ENCODE measurements at regions not wholly inside any gene's neighbourhood (a gene's known extent, or its start where the extent isn't known, plus 50 kb on each side); places are given as distances from the start of the nearest gene placed in this dataset.

- intact Hi-C loops (cut with DNase I, micrococcal nuclease) = no loop called here
- no peak for TF ChIP-seq CTCF (IDR thresholded peaks at IDR 0.05)
- DNase-seq = no peak
- ATAC-seq = no peak
- no peak overlapping the region for H3K4me3 ChIP-seq
- H3K36me3 ChIP-seq (ENCODE audit: low read depth) = no peaks in the 10 kb centered on the region
- H3K4me1 ChIP-seq (ENCODE audit: low read depth) = no peaks in the 10 kb centered on the region
- H3K9me3 ChIP-seq = peaks cover 12% of the 10 kb centered on the region
These were observed 224.0 kb downstream of the COG6 start for GRCh38 chr13:39879286-39880035.

DNA sequence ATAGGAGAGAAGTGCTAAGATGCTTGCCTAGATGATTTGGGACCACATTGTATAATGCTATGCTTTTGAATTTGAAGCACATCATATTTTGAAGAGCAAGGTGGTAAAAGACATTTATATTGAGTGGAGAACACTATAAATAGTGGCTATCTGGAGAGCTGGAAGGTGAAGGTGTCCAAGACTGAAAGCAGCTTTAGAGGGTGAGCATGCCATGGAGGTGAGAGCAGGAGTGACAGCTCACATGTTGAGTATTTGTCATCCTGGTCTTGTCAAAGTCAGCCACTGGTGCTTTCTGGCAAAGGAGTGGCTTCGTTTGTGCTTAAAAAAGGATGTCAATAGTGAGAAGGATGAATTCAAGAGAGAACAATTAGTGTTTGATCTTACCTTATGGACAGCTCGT lies 225.9 kb downstream of the COG6 start:
- Histone ChIP-seq H3K4me3 (no peak overlapping the region), H3K36me3 (ENCODE audit: low read depth) (no peaks in the 10 kb centered on the region), H3K9me3 (peaks cover 12% of the 10 kb centered on the region), H3K4me1 (ENCODE audit: low read depth) (no peaks in the 10 kb centered on the region)
- no peak for DNase-seq
- ATAC-seq = no peak
- no peak for TF ChIP-seq CTCF (IDR thresholded peaks at IDR 0.05)
- intact Hi-C loops (cut with DNase I, micrococcal nuclease) = no loop called here

DNA sequence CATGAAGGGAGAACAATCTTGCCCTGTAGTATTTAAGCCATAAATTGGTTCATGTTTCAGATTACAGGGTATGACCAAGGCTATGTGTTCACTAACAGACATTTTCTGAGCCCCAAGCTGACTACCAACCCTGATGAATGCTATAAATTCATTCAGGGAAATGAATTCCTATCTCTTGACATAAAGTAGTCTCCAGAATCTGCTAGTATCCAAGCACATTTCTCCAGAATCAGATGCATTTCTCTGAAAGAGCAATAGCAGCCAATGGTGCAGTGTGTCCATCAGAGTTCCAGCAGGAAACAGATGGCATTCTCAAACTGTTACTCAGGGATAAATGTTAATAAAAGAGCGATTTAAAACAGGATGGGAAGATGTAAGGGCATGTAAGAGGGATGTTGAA lies 226.4 kb downstream of the COG6 start:
- ATAC-seq = no peak
- no peak overlapping the region for H3K4me3 ChIP-seq
- no peaks in the 10 kb centered on the region for H3K36me3 ChIP-seq (ENCODE audit: low read depth)
- no peak for DNase-seq
- H3K9me3 ChIP-seq = peaks cover 12% of the 10 kb centered on the region
- intact Hi-C loops (cut with DNase I, micrococcal nuclease) = no loop called here
- H3K4me1 ChIP-seq (ENCODE audit: low read depth) = no peaks in the 10 kb centered on the region
- no peak for TF ChIP-seq CTCF (IDR thresholded peaks at IDR 0.05)

GRCh38 chr13:39884166-39884565 lies 228.7 kb downstream of the COG6 start:
- DNase-seq (no peak), ATAC-seq (no peak)
- no peak for TF ChIP-seq CTCF (IDR thresholded peaks at IDR 0.05)
- H3K4me1 ChIP-seq (ENCODE audit: low read depth) = no peaks in the 10 kb centered on the region
- peaks cover 12% of the 10 kb centered on the region for H3K9me3 ChIP-seq
- intact Hi-C loops (cut with DNase I, micrococcal nuclease) = no loop called here
- no peak overlapping the region for H3K4me3 ChIP-seq
- no peaks in the 10 kb centered on the region for H3K36me3 ChIP-seq (ENCODE audit: low read depth)

GRCh38 chr13:39886336-39886735 lies 230.9 kb downstream of the COG6 start:
- intact Hi-C loops (cut with DNase I, micrococcal nuclease) = no loop called here
- ATAC-seq (no peak), DNase-seq (no peak)
- no peak overlapping the region for H3K4me3 ChIP-seq
- H3K9me3 ChIP-seq = peaks cover 12% of the 10 kb centered on the region
- H3K4me1 ChIP-seq (ENCODE audit: low read depth) = no peaks in the 10 kb centered on the region
- H3K36me3 ChIP-seq (ENCODE audit: low read depth) = no peaks in the 10 kb centered on the region
- TF ChIP-seq CTCF (IDR thresholded peaks at IDR 0.05) = no peak

GRCh38 chr13:39887387-39887786 lies 231.9 kb downstream of the COG6 start:
- TF ChIP-seq CTCF (IDR thresholded peaks at IDR 0.05) = no peak
- intact Hi-C loops (cut with DNase I, micrococcal nuclease) = no loop called here
- Histone ChIP-seq H3K4me3 (no peak overlapping the region), H3K36me3 (ENCODE audit: low read depth) (no peaks in the 10 kb centered on the region), H3K9me3 (peaks cover 12% of the 10 kb centered on the region), H3K4me1 (ENCODE audit: low read depth) (no peaks in the 10 kb centered on the region)
- ATAC-seq (no peak), DNase-seq (no peak)

Data from mucosa of descending colon (tissue), 3 donors.